SK-N-SH (cell line): ENCODE measurements at regions not wholly inside any gene's neighbourhood (a gene's known extent, or its start where the extent isn't known, plus 50 kb on each side); places are given as distances from the start of the nearest gene placed in this dataset.

ENCODE experiments used
- CTCF ChIA-PET: fragments of 300-600, 350-600 bp; formaldehyde crosslinking; extraction: SDS; loops from one replicate; lab custom pipeline; 2021; lab: Yijun Ruan, JAX
- POLR2A ChIA-PET: fragments of 350-600 bp; sonication (Branson Sonifier 250); formaldehyde crosslinking; extraction: SDS; loops from one replicate; lab custom pipeline; 2020; ENCODE audit warnings: antibody characterized with exemption, inconsistent platforms; lab: Yijun Ruan, JAX
- DNase-seq: peaks from one replicate; pipeline ENCODE4 v3.0.0; 2012
- H2AFZ ChIP-seq: fragments of 200-600 bp; sonication (generic); 2 replicates; pipeline ENCODE4 v1.8.1; 2016; ENCODE audit warnings: antibody characterized with exemption, mild to moderate bottlenecking, low read depth
- H3F3A ChIP-seq: fragments of 200-600 bp; sonication (generic); replicated peaks from 2 replicates; pipeline ENCODE3; 2016; ENCODE audit warnings: antibody characterized with exemption, mild to moderate bottlenecking; ENCODE audit not compliant: insufficient read depth
- H3K27ac ChIP-seq, 2 experiments: fragments of 200-500 bp in 1 of 2; fragments of 200-600 bp in 1 of 2; sonication (Bioruptor generic) in 1 of 2; sonication (generic), shearing (Covaris generic) in 1 of 2; 2 replicates each; pipeline versions ENCODE4 v1.5.1 to v1.6.1; 2014 to 2016; ENCODE audit warnings: low read depth in 2 of 2, inconsistent platforms in 1 of 2, low read length in 1 of 2, mild to moderate bottlenecking in 1 of 2, mixed read lengths in 1 of 2
- H3K27me3 ChIP-seq: fragments of 200-600 bp; sonication (generic), shearing (Covaris generic); 2 replicates; pipeline ENCODE4 v1.6.1; 2016; ENCODE audit warnings: mixed run types; ENCODE audit not compliant: insufficient read depth
- H3K36me3 ChIP-seq, 2 experiments: fragments of 200-500 bp in 1 of 2; fragments of 200-600 bp in 1 of 2; sonication (Bioruptor generic) in 1 of 2; sonication (generic) in 1 of 2; replicated peaks in 1 of 2; 2 replicates each; pipeline versions ENCODE3 to v1.5.1; 2014 to 2016; ENCODE audit warnings: low read length in 1 of 2, mild to moderate bottlenecking in 1 of 2; ENCODE audit not compliant: insufficient read depth in 2 of 2, control insufficient read depth in 1 of 2
- H3K4me1 ChIP-seq, 2 experiments: fragments of 200-500 bp in 1 of 2; fragments of 200-600 bp in 1 of 2; sonication (Bioruptor generic) in 1 of 2; sonication (generic), shearing (Covaris generic) in 1 of 2; 2 replicates each; pipeline versions ENCODE4 v1.5.1 to v1.6.1; 2014 to 2016; ENCODE audit warnings: low read depth in 1 of 2, low read length in 1 of 2, mixed run types in 1 of 2; ENCODE audit not compliant: insufficient read depth in 2 of 2, control insufficient read depth in 1 of 2
- H3K4me2 ChIP-seq: fragments of 200-600 bp; sonication (generic), shearing (Covaris generic); 2 replicates; pipeline ENCODE4 v1.6.1; 2017; ENCODE audit warnings: mixed run types
- H3K4me3 ChIP-seq, 2 experiments: fragments of 200-500 bp in 1 of 2; fragments of 200-600 bp in 1 of 2; sonication (Bioruptor generic) in 1 of 2; sonication (generic), shearing (Covaris generic) in 1 of 2; 2 replicates each; pipeline versions ENCODE4 v1.5.1 to v1.8.1; 2014 to 2016; ENCODE audit warnings: low read depth in 2 of 2, inconsistent platforms in 1 of 2, low read length in 1 of 2, mild to moderate bottlenecking in 1 of 2, mixed read lengths in 1 of 2, moderate library complexity in 1 of 2
- H3K79me2 ChIP-seq: fragments of 200-600 bp; sonication (generic); 2 replicates; pipeline ENCODE4 v1.8.1; 2017; ENCODE audit warnings: mild to moderate bottlenecking; ENCODE audit not compliant: insufficient read depth
- H3K9ac ChIP-seq: fragments of 200-600 bp; sonication (generic); 2 replicates; pipeline ENCODE4 v1.6.1; 2017; ENCODE audit warnings: mixed run types
- H3K9me2 ChIP-seq: fragments of 200-600 bp; sonication (generic); 2 replicates; pipeline ENCODE4 v1.6.1; 2017; ENCODE audit warnings: mixed run types
- H3K9me3 ChIP-seq: fragments of 200-600 bp; sonication (generic); 2 replicates; pipeline ENCODE4 v1.6.1; 2017; ENCODE audit warnings: mixed run types, mild to moderate bottlenecking, moderate library complexity
- H4K20me1 ChIP-seq: fragments of 200-600 bp; sonication (generic); 2 replicates; pipeline ENCODE4 v1.6.1; 2017; ENCODE audit warnings: mild to moderate bottlenecking, mixed run types; ENCODE audit not compliant: insufficient read depth
- CHD2 ChIP-seq: fragments of 150-350 bp; IDR thresholded peaks from 2 replicates; pipeline ENCODE4 v1.6.1; 2018; ENCODE audit warnings: low read length; ENCODE audit not compliant: partially characterized antibody
- CTCF ChIP-seq: fragments of 200-600 bp; sonication (generic); IDR thresholded peaks from 2 replicates; pipeline ENCODE4 v1.6.1; 2017; ENCODE audit warnings: antibody characterized with exemption, mild to moderate bottlenecking, moderate library complexity
- EP300 ChIP-seq, 2 experiments: IDR thresholded peaks; 2 replicates each; pipeline versions ENCODE4 v1.4.0 to v1.6.1; 2012; ENCODE audit warnings: borderline replicate concordance in 1 of 2, low read depth in 1 of 2, low read length in 1 of 2
- FOXM1 ChIP-seq: IDR thresholded peaks from 2 replicates; pipeline ENCODE4 v1.4.0; 2012; ENCODE audit warnings: low read depth, mild to moderate bottlenecking
- GATA2 ChIP-seq: sonication (generic); formaldehyde crosslinking; IDR thresholded peaks from 2 replicates; pipeline ENCODE4 v1.5.0; 2020; ENCODE audit warnings: mild to moderate bottlenecking, missing genetic modification reagents
- JUND ChIP-seq: IDR thresholded peaks from 2 replicates; pipeline ENCODE4 v1.4.0; 2012
- MXI1 ChIP-seq: IDR thresholded peaks from 2 replicates; pipeline ENCODE4 v1.6.1; 2012; ENCODE audit warnings: mild to moderate bottlenecking, low read depth, low read length, improper control_type of control experiment
- RAD21 ChIP-seq: IDR thresholded peaks from 2 replicates; pipeline ENCODE4 v1.6.1; 2012; ENCODE audit warnings: mild to moderate bottlenecking, low read length
- RFX5 ChIP-seq: IDR thresholded peaks from 2 replicates; pipeline ENCODE4 v1.6.1; 2012; ENCODE audit warnings: mild to moderate bottlenecking, improper control_type of control experiment, low read length
- SIN3A ChIP-seq: IDR thresholded peaks from 2 replicates; pipeline ENCODE4 v1.6.1; 2012; ENCODE audit warnings: low read depth, mild to moderate bottlenecking, low read length, moderate library complexity, borderline replicate concordance
- TCF12 ChIP-seq: IDR thresholded peaks from 2 replicates; pipeline ENCODE4 v1.4.0; 2012
- ZBTB33 ChIP-seq: IDR thresholded peaks from 2 replicates; pipeline ENCODE4 v1.4.0; 2012; ENCODE audit warnings: low read depth, borderline replicate concordance
- WGBS: methylation state at CpG from one replicate; pipeline ENCODE4 v1.1.6; 2017; ENCODE audit warnings: low lambda C conversion rate; 5-methylcytosine and 5-hydroxymethylcytosine counted together

GRCh38 chr17:73711916-73712315 is 67.7 kb upstream of the SDK2 start:
- no peak overlapping the region for H3K4me3 ChIP-seq
- H3K36me3 ChIP-seq, result no peaks in the 10 kb centered on the region
- no peak overlapping the region for H3K9ac ChIP-seq
- peaks cover 0 to 2% of the 10 kb centered on the region in 2 experiments; a peak in 1 of 4 replicates for H3K4me1 ChIP-seq
- no peaks in the 10 kb centered on the region for H3K27me3 ChIP-seq
- no peak overlapping the region for H3K4me2 ChIP-seq
- no peak overlapping the region for H3K27ac ChIP-seq
- H3F3A ChIP-seq, result no peaks in the 10 kb centered on the region
- POLR2A ChIA-PET, result no interaction called here
- CTCF ChIA-PET, result interaction anchor here (0.7 to 5.2 kb wide), 16 partner anchors 9 to 487 kb away, joined by 3 to 73 read pairs (median 6); no protein-coding TSS in a partner anchor
- no peaks in the 10 kb centered on the region for H4K20me1 ChIP-seq
- TF ChIP-seq RAD21 (no peak), RFX5 (no peak), MXI1 (no peak), CTCF (no peak), ZBTB33 (no peak), CHD2 (no peak), TCF12 (no peak), SIN3A (no peak), EP300 (IDR thresholded peaks at IDR 0.05; ENCODE audit: borderline replicate concordance in 1 of 2, low read depth in 1 of 2, low read length in 1 of 2) (no peak)
- no peak for DNase-seq
- no peaks in the 10 kb centered on the region for H3K9me2 ChIP-seq
- H3K9me3 ChIP-seq, result no peaks in the 10 kb centered on the region
- 54% methylated on average over 8 of the region's 8 CpGs for WGBS
- no peaks in the 10 kb centered on the region for H3K79me2 ChIP-seq
- no peak overlapping the region for H2AFZ ChIP-seq

- no peak overlapping the region for H3K9ac ChIP-seq
- no peak overlapping the region for H3K4me3 ChIP-seq
- no peaks in the 10 kb centered on the region for H4K20me1 ChIP-seq
- no peaks in the 10 kb centered on the region for H3K9me2 ChIP-seq
- WGBS, result 38% methylated on average over 9 of the region's 9 CpGs
- no peak overlapping the region for H3K4me2 ChIP-seq
- H3K9me3 ChIP-seq, result no peaks in the 10 kb centered on the region
- H3K79me2 ChIP-seq, result no peaks in the 10 kb centered on the region
- no peak overlapping the region for H3K27ac ChIP-seq
- POLR2A ChIA-PET, result no interaction called here
- peaks cover 0 to 2% of the 10 kb centered on the region in 2 experiments; a peak in 1 of 4 replicates for H3K4me1 ChIP-seq
- CTCF ChIA-PET, result interaction anchor here (1.2 to 5.2 kb wide), 5 partner anchors 11 to 284 kb away, joined by 4 to 73 read pairs (median 11); no protein-coding TSS in a partner anchor
- no peak overlapping the region for H2AFZ ChIP-seq
- DNase-seq, result no peak
- H3K36me3 ChIP-seq, result no peaks in the 10 kb centered on the region
- no peaks in the 10 kb centered on the region for H3K27me3 ChIP-seq
- TF ChIP-seq ZBTB33 (no peak), GATA2 (CRISPR knock-in tag) (no peak), MXI1 (no peak), RAD21 (peak; percentile 11; the same call in 1 of the 2 replicates), RFX5 (no peak), JUND (no peak), FOXM1 (no peak)
- H3F3A ChIP-seq, result no peaks in the 10 kb centered on the region
These were observed 68.9 kb upstream of the SDK2 start for GRCh38 chr17:73713136-73713535.
